ENCODE measurements at regions not wholly inside any gene's neighbourhood (a gene's known extent, or its start where the extent isn't known, plus 50 kb on each side); places are given as distances from the start of the nearest gene placed in this dataset.

GRCh38 chr3:30521156-30521715 is 85.2 kb upstream of the TGFBR2 start:
- Histone ChIP-seq H3K9ac (ENCODE audit: extremely low read depth, low read length, poor library complexity, severe bottlenecking) (no peak overlapping the region), H3K27ac (ENCODE audit: low read depth, low read length) (no peak overlapping the region), H3K27me3 (ENCODE audit: control insufficient read depth, insufficient read depth, low read length, poor library complexity, severe bottlenecking) (no peaks in the 10 kb centered on the region), H3K4me1 (ENCODE audit: control insufficient read depth, insufficient read depth, low read length) (peaks cover 8% of the 10 kb centered on the region), H3K36me3 (ENCODE audit: control insufficient read depth, insufficient read depth, low read length) (no peaks in the 10 kb centered on the region), H3K4me3 (ENCODE audit: low read length) (no peak overlapping the region), H3K9me3 (ENCODE audit: control insufficient read depth, low read length) (no peaks in the 10 kb centered on the region)
- Mint-ChIP-seq H3K27me3 (ENCODE audit: insufficient read depth) (no peaks in the 10 kb centered on the region), H3K36me3 (ENCODE audit: low read depth) (no peaks in the 10 kb centered on the region), H3K27ac (no peak overlapping the region), H3K9me3 (peaks cover 1% of the 10 kb centered on the region), H3K4me3 (no peak overlapping the region), H3K4me1 (peaks cover 49% of the 10 kb centered on the region)
- no peak for DNase-seq
- TF ChIP-seq CTCF (conservative IDR thresholded peaks at IDR 0.05): no peak
- 100% methylated on average over 1 of the region's 1 CpG for WGBS, 2 experiments (ENCODE audit: insufficient coverage in 1 of 2, insufficient read length in 1 of 2)

- H3K27me3 Mint-ChIP-seq (ENCODE audit: insufficient read depth): no peaks in the 10 kb centered on the region
- Histone ChIP-seq H3K36me3 (ENCODE audit: control insufficient read depth, insufficient read depth, low read length) (no peaks in the 10 kb centered on the region), H3K4me3 (ENCODE audit: low read length) (no peak overlapping the region), H3K27ac (ENCODE audit: low read depth, low read length) (no peak overlapping the region), H3K9ac (ENCODE audit: extremely low read depth, low read length, poor library complexity, severe bottlenecking) (no peak overlapping the region), H3K9me3 (ENCODE audit: control insufficient read depth, low read length) (no peaks in the 10 kb centered on the region), H3K4me1 (ENCODE audit: control insufficient read depth, insufficient read depth, low read length) (peaks cover 8% of the 10 kb centered on the region), H3K27me3 (ENCODE audit: control insufficient read depth, insufficient read depth, low read length, poor library complexity, severe bottlenecking) (no peaks in the 10 kb centered on the region)
- H3K4me1 Mint-ChIP-seq: peaks cover 53% of the 10 kb centered on the region
- WGBS, 2 experiments (ENCODE audit: insufficient coverage in 1 of 2, insufficient read length in 1 of 2): 94 to 100% methylated on average over 1 to 8 of the region's 8 CpGs
- H3K36me3 Mint-ChIP-seq (ENCODE audit: low read depth): peaks cover 2% of the 10 kb centered on the region
- no peak for DNase-seq
- no peak overlapping the region for H3K4me3 Mint-ChIP-seq
- H3K27ac Mint-ChIP-seq: no peak overlapping the region
- H3K9me3 Mint-ChIP-seq: peaks cover 4% of the 10 kb centered on the region
- no peak for TF ChIP-seq CTCF (conservative IDR thresholded peaks at IDR 0.05)
These were observed 83.9 kb upstream of the TGFBR2 start for GRCh38 chr3:30522476-30522875.

- Histone ChIP-seq H3K4me3 (ENCODE audit: low read length) (no peak overlapping the region), H3K9me3 (ENCODE audit: control insufficient read depth, low read length) (no peaks in the 10 kb centered on the region), H3K9ac (ENCODE audit: extremely low read depth, low read length, poor library complexity, severe bottlenecking) (no peak overlapping the region), H3K36me3 (ENCODE audit: control insufficient read depth, insufficient read depth, low read length) (no peaks in the 10 kb centered on the region), H3K4me1 (ENCODE audit: control insufficient read depth, insufficient read depth, low read length) (peaks cover 8% of the 10 kb centered on the region), H3K27me3 (ENCODE audit: control insufficient read depth, insufficient read depth, low read length, poor library complexity, severe bottlenecking) (no peaks in the 10 kb centered on the region), H3K27ac (ENCODE audit: low read depth, low read length) (no peak overlapping the region)
- 31 to 56% methylated on average over 1 of the region's 1 CpG for WGBS, 2 experiments (ENCODE audit: insufficient coverage in 1 of 2, insufficient read length in 1 of 2)
- Mint-ChIP-seq H3K27me3 (ENCODE audit: insufficient read depth) (no peaks in the 10 kb centered on the region), H3K36me3 (ENCODE audit: low read depth) (peaks cover 2% of the 10 kb centered on the region), H3K4me1 (peaks cover 60% of the 10 kb centered on the region), H3K4me3 (no peak overlapping the region), H3K27ac (peak overlapping the region; percentile 34), H3K9me3 (peaks cover 4% of the 10 kb centered on the region)
- no peak for TF ChIP-seq CTCF (conservative IDR thresholded peaks at IDR 0.05)
- no peak for DNase-seq
These were observed 83.0 kb upstream of the TGFBR2 start for GRCh38 chr3:30523366-30523765.

All from endodermal cell (in vitro differentiated cells).